ENCODE measurements at regions not wholly inside any gene's neighbourhood (a gene's known extent, or its start where the extent isn't known, plus 50 kb on each side); places are given as distances from the start of the nearest gene placed in this dataset.

DNA sequence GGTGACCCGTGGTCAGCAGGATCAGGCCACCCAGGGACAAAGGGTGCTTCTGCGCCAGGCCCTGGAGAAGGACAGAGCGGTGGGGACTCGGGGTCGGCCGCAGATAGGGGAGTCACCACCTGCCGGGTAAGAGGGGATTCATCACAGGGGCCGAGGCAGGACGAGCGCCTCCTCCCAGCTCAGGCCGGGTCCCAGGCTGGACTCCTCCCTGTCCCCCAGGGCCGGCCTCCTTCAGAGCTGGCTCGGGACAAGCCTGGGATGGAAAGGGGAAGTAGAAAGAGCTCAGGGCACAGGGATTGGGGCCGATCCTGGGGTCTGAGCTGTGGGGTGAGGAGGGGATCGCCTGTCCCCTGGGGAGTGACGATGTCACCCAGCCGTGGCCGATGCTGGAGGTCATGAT lies 139.4 kb downstream of the GPCPD1 start:
- H3K18ac ChIP-seq (ENCODE audit: low read depth in 1 of 2, low read length in 2 of 2) = no peak overlapping the region
- H2BK5ac ChIP-seq (ENCODE audit: low read depth, low read length, poor library complexity, severe bottlenecking) = no peak overlapping the region
- no peaks in the 10 kb centered on the region for H3K36me3 ChIP-seq (ENCODE audit: control insufficient read depth in 1 of 2, insufficient read depth in 2 of 2, low read depth in 1 of 2, low read length in 2 of 2)
- no peaks in the 10 kb centered on the region for H3K9me3 ChIP-seq (ENCODE audit: control insufficient read depth, low read length)
- H3K27me3 ChIP-seq (ENCODE audit: control insufficient read depth in 1 of 2, insufficient read depth in 1 of 2, low read length in 2 of 2) = peaks cover 0 to 22% of the 10 kb centered on the region in 2 experiments
- 86% methylated on average over 18 of the region's 18 CpGs for WGBS
- no peak overlapping the region for H3K4ac ChIP-seq (ENCODE audit: low read depth in 1 of 2, low read length in 2 of 2)
- peak overlapping the region; percentile 57 for H3K9ac ChIP-seq (ENCODE audit: low read length)
- no peak overlapping the region for H2BK120ac ChIP-seq (ENCODE audit: low read depth, low read length)
- no peak overlapping the region for H2BK12ac ChIP-seq (ENCODE audit: low read length in 2 of 2)
- H3K23ac ChIP-seq (ENCODE audit: low read length in 2 of 2) = no peak overlapping the region
- H3K4me1 ChIP-seq (ENCODE audit: control insufficient read depth, insufficient read depth, low read depth, low read length) = no peaks in the 10 kb centered on the region
- H2AK5ac ChIP-seq (ENCODE audit: low read length, severe bottlenecking) = no peak overlapping the region
- no peaks in the 10 kb centered on the region for H3K79me1 ChIP-seq (replicated peaks; ENCODE audit: low read length, poor library complexity, severe bottlenecking)
- DNase-seq = no peak
- no peak overlapping the region for H2BK15ac ChIP-seq (ENCODE audit: low read depth, poor library complexity, severe bottlenecking)
- no peak overlapping the region for H3K14ac ChIP-seq (ENCODE audit: low read length in 2 of 2)
- no peak overlapping the region for H2AFZ ChIP-seq (ENCODE audit: low read depth, low read length)
- H4K91ac ChIP-seq (ENCODE audit: low read length) = no peak overlapping the region
- no peak overlapping the region for H3K27ac ChIP-seq (ENCODE audit: low read length, poor library complexity, severe bottlenecking)
- no peak overlapping the region for H3K4me2 ChIP-seq (ENCODE audit: low read length, poor library complexity, severe bottlenecking)
- peak overlapping the region in 1 of 2 experiments; percentile 66 for H3K4me3 ChIP-seq (ENCODE audit: insufficient read depth in 1 of 2, low read depth in 1 of 2, low read length in 2 of 2)
- no peak overlapping the region for H4K8ac ChIP-seq (ENCODE audit: low read length)

DNA sequence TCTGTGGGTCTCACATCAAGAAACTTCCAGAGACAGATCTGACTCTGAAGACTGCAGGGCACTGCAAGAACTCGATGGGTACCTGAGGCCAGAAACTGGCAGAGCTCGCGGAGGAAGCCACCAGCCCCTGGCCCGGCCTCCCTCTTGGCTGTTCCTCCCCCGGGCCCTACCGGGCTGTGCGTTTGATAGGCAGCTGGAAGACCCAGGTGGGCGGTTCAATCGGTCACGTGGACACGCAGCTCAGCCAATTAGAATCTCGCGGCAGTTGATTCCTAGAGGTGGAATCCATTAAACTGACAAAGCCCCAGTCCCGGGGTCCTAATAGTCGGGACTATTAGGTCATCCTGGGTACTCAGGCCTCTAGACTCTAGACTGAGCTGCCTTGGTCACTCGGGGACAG lies 139.9 kb downstream of the GPCPD1 start:
- H4K91ac ChIP-seq (ENCODE audit: low read length) = no peak overlapping the region
- no peak overlapping the region for H3K23ac ChIP-seq (ENCODE audit: low read length in 2 of 2)
- H3K4me3 ChIP-seq (ENCODE audit: insufficient read depth in 1 of 2, low read depth in 1 of 2, low read length in 2 of 2) = no peak overlapping the region
- H3K27ac ChIP-seq (ENCODE audit: low read length, poor library complexity, severe bottlenecking) = no peak overlapping the region
- H4K8ac ChIP-seq (ENCODE audit: low read length) = no peak overlapping the region
- no peak overlapping the region for H2BK5ac ChIP-seq (ENCODE audit: low read depth, low read length, poor library complexity, severe bottlenecking)
- H3K36me3 ChIP-seq (ENCODE audit: control insufficient read depth in 1 of 2, insufficient read depth in 2 of 2, low read depth in 1 of 2, low read length in 2 of 2) = no peaks in the 10 kb centered on the region
- DNase-seq = no peak
- no peak overlapping the region for H2BK15ac ChIP-seq (ENCODE audit: low read depth, poor library complexity, severe bottlenecking)
- no peak overlapping the region for H2AFZ ChIP-seq (ENCODE audit: low read depth, low read length)
- H2BK120ac ChIP-seq (ENCODE audit: low read depth, low read length) = no peak overlapping the region
- no peak overlapping the region for H3K9ac ChIP-seq (ENCODE audit: low read length)
- no peak overlapping the region for H3K14ac ChIP-seq (ENCODE audit: low read length in 2 of 2)
- peaks cover 0 to 27% of the 10 kb centered on the region in 2 experiments for H3K27me3 ChIP-seq (ENCODE audit: control insufficient read depth in 1 of 2, insufficient read depth in 1 of 2, low read length in 2 of 2)
- H3K18ac ChIP-seq (ENCODE audit: low read depth in 1 of 2, low read length in 2 of 2) = no peak overlapping the region
- no peaks in the 10 kb centered on the region for H3K9me3 ChIP-seq (ENCODE audit: control insufficient read depth, low read length)
- H3K4me2 ChIP-seq (ENCODE audit: low read length, poor library complexity, severe bottlenecking) = no peak overlapping the region
- no peaks in the 10 kb centered on the region for H3K4me1 ChIP-seq (ENCODE audit: control insufficient read depth, insufficient read depth, low read depth, low read length)
- no peak overlapping the region for H2BK12ac ChIP-seq (ENCODE audit: low read length in 2 of 2)
- no peak overlapping the region for H2AK5ac ChIP-seq (ENCODE audit: low read length, severe bottlenecking)
- WGBS = 87% methylated on average over 16 of the region's 16 CpGs
- no peaks in the 10 kb centered on the region for H3K79me1 ChIP-seq (replicated peaks; ENCODE audit: low read length, poor library complexity, severe bottlenecking)
- H3K4ac ChIP-seq (ENCODE audit: low read depth in 1 of 2, low read length in 2 of 2) = no peak overlapping the region

DNA sequence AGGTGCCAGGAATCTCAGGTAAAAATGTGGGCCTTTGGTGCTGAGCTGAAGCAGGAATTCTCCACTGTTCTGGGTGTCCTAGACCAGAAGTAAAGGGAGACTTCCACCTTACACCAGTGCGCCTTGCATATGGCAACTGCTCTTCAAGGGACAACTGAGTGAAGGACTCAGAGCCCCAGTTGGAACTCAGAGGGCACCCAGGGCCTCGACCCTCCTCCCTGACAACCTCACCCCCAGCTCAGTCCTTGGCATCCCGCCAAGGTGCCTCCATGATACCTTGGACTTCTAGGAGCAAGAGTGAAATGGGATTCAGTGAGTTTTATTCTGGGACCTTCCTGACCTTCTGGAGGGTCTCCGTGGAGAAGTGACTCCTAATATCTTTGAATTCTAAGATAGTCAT lies 140.3 kb downstream of the GPCPD1 start:
- Histone ChIP-seq H3K4me2 (ENCODE audit: low read length, poor library complexity, severe bottlenecking) (no peak overlapping the region), H3K27ac (ENCODE audit: low read length, poor library complexity, severe bottlenecking) (no peak overlapping the region), H2AK5ac (ENCODE audit: low read length, severe bottlenecking) (no peak overlapping the region), H3K23ac (ENCODE audit: low read length in 2 of 2) (no peak overlapping the region), H2BK5ac (ENCODE audit: low read depth, low read length, poor library complexity, severe bottlenecking) (no peak overlapping the region), H3K9me3 (ENCODE audit: control insufficient read depth, low read length) (no peaks in the 10 kb centered on the region), H3K4ac (ENCODE audit: low read depth in 1 of 2, low read length in 2 of 2) (no peak overlapping the region), H3K9ac (ENCODE audit: low read length) (no peak overlapping the region), H2BK12ac (ENCODE audit: low read length in 2 of 2) (no peak overlapping the region), H3K18ac (ENCODE audit: low read depth in 1 of 2, low read length in 2 of 2) (no peak overlapping the region), H2BK15ac (ENCODE audit: low read depth, poor library complexity, severe bottlenecking) (no peak overlapping the region), H4K8ac (ENCODE audit: low read length) (no peak overlapping the region), H3K4me1 (ENCODE audit: control insufficient read depth, insufficient read depth, low read depth, low read length) (no peaks in the 10 kb centered on the region), H2BK120ac (ENCODE audit: low read depth, low read length) (no peak overlapping the region), H3K36me3 (ENCODE audit: control insufficient read depth in 1 of 2, insufficient read depth in 2 of 2, low read depth in 1 of 2, low read length in 2 of 2) (no peaks in the 10 kb centered on the region), H2AFZ (ENCODE audit: low read depth, low read length) (no peak overlapping the region), H3K14ac (ENCODE audit: low read length in 2 of 2) (no peak overlapping the region), H3K27me3 (ENCODE audit: control insufficient read depth in 1 of 2, insufficient read depth in 1 of 2, low read length in 2 of 2) (peaks cover 0 to 30% of the 10 kb centered on the region in 2 experiments), H3K79me1 (replicated peaks; ENCODE audit: low read length, poor library complexity, severe bottlenecking) (no peaks in the 10 kb centered on the region), H3K4me3 (ENCODE audit: insufficient read depth in 1 of 2, low read depth in 1 of 2, low read length in 2 of 2) (no peak overlapping the region), H4K91ac (ENCODE audit: low read length) (no peak overlapping the region)
- no peak for DNase-seq
- WGBS = 100% methylated on average over 1 of the region's 4 CpGs

GRCh38 chr20:5469111-5469510 lies 141.7 kb downstream of the GPCPD1 start:
- Histone ChIP-seq H2AFZ (ENCODE audit: low read depth, low read length) (no peak overlapping the region), H3K9ac (ENCODE audit: low read length) (no peak overlapping the region), H3K27ac (ENCODE audit: low read length, poor library complexity, severe bottlenecking) (no peak overlapping the region), H3K23ac (ENCODE audit: low read length in 2 of 2) (no peak overlapping the region), H2BK5ac (ENCODE audit: low read depth, low read length, poor library complexity, severe bottlenecking) (no peak overlapping the region), H4K91ac (ENCODE audit: low read length) (no peak overlapping the region), H3K79me1 (replicated peaks; ENCODE audit: low read length, poor library complexity, severe bottlenecking) (no peaks in the 10 kb centered on the region), H3K18ac (ENCODE audit: low read depth in 1 of 2, low read length in 2 of 2) (no peak overlapping the region), H2AK5ac (ENCODE audit: low read length, severe bottlenecking) (no peak overlapping the region), H2BK12ac (ENCODE audit: low read length in 2 of 2) (no peak overlapping the region), H2BK15ac (ENCODE audit: low read depth, poor library complexity, severe bottlenecking) (no peak overlapping the region), H3K9me3 (ENCODE audit: control insufficient read depth, low read length) (no peaks in the 10 kb centered on the region), H2BK120ac (ENCODE audit: low read depth, low read length) (no peak overlapping the region), H3K14ac (ENCODE audit: low read length in 2 of 2) (no peak overlapping the region), H3K36me3 (ENCODE audit: control insufficient read depth in 1 of 2, insufficient read depth in 2 of 2, low read depth in 1 of 2, low read length in 2 of 2) (no peaks in the 10 kb centered on the region), H3K4me3 (ENCODE audit: insufficient read depth in 1 of 2, low read depth in 1 of 2, low read length in 2 of 2) (no peak overlapping the region), H3K4me1 (ENCODE audit: control insufficient read depth, insufficient read depth, low read depth, low read length) (no peaks in the 10 kb centered on the region), H4K8ac (ENCODE audit: low read length) (no peak overlapping the region), H3K4ac (ENCODE audit: low read depth in 1 of 2, low read length in 2 of 2) (no peak overlapping the region), H3K27me3 (ENCODE audit: control insufficient read depth in 1 of 2, insufficient read depth in 1 of 2, low read length in 2 of 2) (peaks cover 0 to 25% of the 10 kb centered on the region in 2 experiments), H3K4me2 (ENCODE audit: low read length, poor library complexity, severe bottlenecking) (no peak overlapping the region)
- WGBS = 84% methylated on average over 3 of the region's 3 CpGs
- DNase-seq = no peak
